ENCODE measurements at regions not wholly inside any gene's neighbourhood (a gene's known extent, or its start where the extent isn't known, plus 50 kb on each side); places are given as distances from the start of the nearest gene placed in this dataset.

DNA sequence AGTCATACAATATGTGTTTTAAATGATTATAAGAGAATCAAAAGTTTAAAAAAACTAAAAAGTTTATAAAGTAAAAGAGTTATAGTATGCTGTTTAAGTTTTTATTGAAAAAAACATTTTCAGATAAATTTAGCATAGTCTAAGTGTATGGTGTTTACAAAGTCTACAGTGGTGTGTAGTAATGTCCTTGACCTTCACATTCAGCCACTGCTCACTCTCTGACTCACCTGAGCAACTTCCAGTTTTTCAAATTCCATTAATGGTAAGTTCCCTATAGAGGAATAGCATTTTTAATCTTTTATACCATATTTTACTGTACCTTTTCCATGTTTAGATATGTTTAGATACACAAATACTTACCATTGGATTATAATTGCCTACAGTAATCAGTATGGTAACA lies 842.4 kb upstream of the KLHL1 start:
- DNase-seq (ENCODE audit: low read depth) = no peak
- H3K4me1 ChIP-seq (ENCODE audit: control insufficient read depth, insufficient read depth, low read length) = no peaks in the 10 kb centered on the region
- H3K9me3 ChIP-seq (ENCODE audit: control insufficient read depth, low read length) = no peaks in the 10 kb centered on the region
- no peaks in the 10 kb centered on the region for H3K27me3 ChIP-seq (replicated peaks; ENCODE audit: control insufficient read depth, insufficient read depth, low read length)
- H3K9ac ChIP-seq (ENCODE audit: low read length) = no peak overlapping the region
- H3K36me3 ChIP-seq (ENCODE audit: control insufficient read depth, insufficient read depth, low read length, severe bottlenecking) = no peaks in the 10 kb centered on the region
- no peak overlapping the region for H3K4me3 ChIP-seq (ENCODE audit: low read length)

DNA sequence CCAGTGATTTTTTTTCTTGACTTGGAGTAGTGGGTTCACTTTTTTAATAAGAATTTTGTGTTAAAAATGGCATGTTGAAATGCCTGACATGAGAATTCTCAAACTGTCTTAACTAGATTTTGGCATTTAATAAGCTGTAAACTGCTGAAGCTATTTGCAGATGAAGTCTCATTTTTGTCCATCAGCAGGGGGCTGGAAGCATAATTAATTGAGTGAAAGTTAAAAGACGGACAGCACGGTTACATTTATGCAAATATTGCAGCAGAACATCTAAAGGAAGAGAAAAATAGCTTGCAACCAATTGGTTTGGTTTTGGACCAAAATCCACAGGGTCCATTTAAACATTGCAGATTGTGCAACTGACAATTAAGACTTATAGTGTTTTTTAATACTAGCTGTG lies 837.3 kb upstream of the KLHL1 start:
- H3K27me3 ChIP-seq (replicated peaks; ENCODE audit: control insufficient read depth, insufficient read depth, low read length) = no peaks in the 10 kb centered on the region
- H3K4me1 ChIP-seq (ENCODE audit: control insufficient read depth, insufficient read depth, low read length) = no peaks in the 10 kb centered on the region
- no peak for DNase-seq (ENCODE audit: low read depth)

DNA sequence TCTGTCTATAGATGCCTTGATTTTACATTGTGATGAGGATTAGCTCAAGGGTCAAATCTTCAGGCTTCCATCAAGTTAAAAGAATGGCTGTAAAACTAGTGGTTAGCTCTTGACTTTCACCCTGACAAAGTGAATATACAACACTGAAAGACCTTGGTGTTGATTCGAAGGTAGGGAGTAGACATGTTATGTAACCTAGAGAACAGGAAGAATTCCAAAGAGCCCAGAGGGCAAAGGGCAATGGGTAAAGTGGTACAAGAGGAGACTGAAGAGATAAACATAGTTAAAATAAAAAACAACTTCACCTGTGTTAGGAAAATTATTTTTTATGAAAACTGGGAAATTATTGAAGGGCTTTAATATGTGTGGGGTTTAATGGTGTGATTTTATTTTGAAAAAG lies 833.2 kb upstream of the KLHL1 start:
- no peaks in the 10 kb centered on the region for H3K36me3 ChIP-seq (ENCODE audit: control insufficient read depth, insufficient read depth, low read length, severe bottlenecking)
- no peaks in the 10 kb centered on the region for H3K9me3 ChIP-seq (ENCODE audit: control insufficient read depth, low read length)
- H3K4me1 ChIP-seq (ENCODE audit: control insufficient read depth, insufficient read depth, low read length) = no peaks in the 10 kb centered on the region
- no peak overlapping the region for H3K4me3 ChIP-seq (ENCODE audit: low read length)
- no peak overlapping the region for H3K9ac ChIP-seq (ENCODE audit: low read length)
- H3K27me3 ChIP-seq (replicated peaks; ENCODE audit: control insufficient read depth, insufficient read depth, low read length) = no peaks in the 10 kb centered on the region
- no peak for DNase-seq (ENCODE audit: low read depth)

More for the DNA sequence above, 837.3 kb upstream of the KLHL1 start:
- no peak overlapping the region for H3K4me3 ChIP-seq (ENCODE audit: low read length)
- no peaks in the 10 kb centered on the region for H3K9me3 ChIP-seq (ENCODE audit: control insufficient read depth, low read length)
- no peak overlapping the region for H3K9ac ChIP-seq (ENCODE audit: low read length)
- no peaks in the 10 kb centered on the region for H3K36me3 ChIP-seq (ENCODE audit: control insufficient read depth, insufficient read depth, low read length, severe bottlenecking)

- Histone ChIP-seq H3K9me3 (ENCODE audit: control insufficient read depth, low read length) (no peaks in the 10 kb centered on the region), H3K9ac (ENCODE audit: low read length) (no peak overlapping the region), H3K4me1 (ENCODE audit: control insufficient read depth, insufficient read depth, low read length) (no peaks in the 10 kb centered on the region), H3K4me3 (ENCODE audit: low read length) (no peak overlapping the region), H3K27me3 (replicated peaks; ENCODE audit: control insufficient read depth, insufficient read depth, low read length) (no peaks in the 10 kb centered on the region), H3K36me3 (ENCODE audit: control insufficient read depth, insufficient read depth, low read length, severe bottlenecking) (no peaks in the 10 kb centered on the region)
- no peak for DNase-seq (ENCODE audit: low read depth)
Measured at GRCh38 chr13:70938462-70938861, 830.2 kb upstream of the KLHL1 start.

DNA sequence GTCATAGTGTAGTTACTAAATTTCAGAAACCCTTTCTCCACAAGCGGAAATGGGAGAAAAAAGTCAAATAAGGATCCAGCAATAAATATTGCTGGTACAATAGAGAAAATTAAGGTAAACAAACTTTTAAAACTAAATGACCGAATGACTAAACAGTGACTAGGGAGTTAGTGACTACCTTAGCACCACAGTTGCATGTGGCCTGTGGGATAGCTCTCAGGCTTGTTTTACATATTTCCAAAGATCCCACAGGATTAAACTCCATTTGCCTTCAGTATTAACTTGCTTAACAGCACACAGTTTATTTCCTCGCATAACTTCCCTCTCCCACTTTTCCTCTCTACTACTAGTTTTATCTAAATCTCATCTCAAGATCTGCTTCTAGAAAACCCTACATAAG lies 824.3 kb upstream of the KLHL1 start:
- H3K4me1 ChIP-seq (ENCODE audit: control insufficient read depth, insufficient read depth, low read length) = no peaks in the 10 kb centered on the region
- H3K4me3 ChIP-seq (ENCODE audit: low read length) = no peak overlapping the region
- H3K27me3 ChIP-seq (replicated peaks; ENCODE audit: control insufficient read depth, insufficient read depth, low read length) = no peaks in the 10 kb centered on the region
- DNase-seq (ENCODE audit: low read depth) = no peak
- H3K36me3 ChIP-seq (ENCODE audit: control insufficient read depth, insufficient read depth, low read length, severe bottlenecking) = no peaks in the 10 kb centered on the region
- no peaks in the 10 kb centered on the region for H3K9me3 ChIP-seq (ENCODE audit: control insufficient read depth, low read length)
- no peak overlapping the region for H3K9ac ChIP-seq (ENCODE audit: low read length)

- H3K4me1 ChIP-seq (ENCODE audit: control insufficient read depth, insufficient read depth, low read length) = no peaks in the 10 kb centered on the region
- H3K36me3 ChIP-seq (ENCODE audit: control insufficient read depth, insufficient read depth, low read length, severe bottlenecking) = no peaks in the 10 kb centered on the region
- no peak for DNase-seq (ENCODE audit: low read depth)
- no peaks in the 10 kb centered on the region for H3K9me3 ChIP-seq (ENCODE audit: control insufficient read depth, low read length)
- no peaks in the 10 kb centered on the region for H3K27me3 ChIP-seq (replicated peaks; ENCODE audit: control insufficient read depth, insufficient read depth, low read length)
- H3K4me3 ChIP-seq (ENCODE audit: low read length) = no peak overlapping the region
- H3K9ac ChIP-seq (ENCODE audit: low read length) = no peak overlapping the region
Measured at GRCh38 chr13:70923863-70924752, 815.9 kb upstream of the KLHL1 start.

DNA sequence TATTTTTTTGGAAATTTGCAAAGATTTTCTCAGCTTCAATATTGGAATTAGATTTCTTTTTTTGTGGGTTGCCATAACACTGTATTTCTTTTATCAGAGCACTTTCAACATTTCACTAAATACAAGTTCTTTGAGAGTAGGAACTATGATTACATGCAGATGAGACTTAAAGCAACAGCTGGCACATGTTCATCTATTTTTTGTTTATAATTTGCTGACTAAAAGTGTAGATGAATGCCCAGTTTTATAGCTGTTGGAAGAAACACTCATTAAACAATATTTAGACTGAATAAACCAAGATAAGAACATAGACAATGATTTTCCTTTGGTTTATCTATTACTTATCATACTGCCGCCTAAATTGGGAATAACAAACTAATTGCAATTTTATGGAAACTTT lies 803.0 kb upstream of the KLHL1 start:
- Histone ChIP-seq H3K27me3 (replicated peaks; ENCODE audit: control insufficient read depth, insufficient read depth, low read length) (no peaks in the 10 kb centered on the region), H3K9ac (ENCODE audit: low read length) (no peak overlapping the region), H3K4me1 (ENCODE audit: control insufficient read depth, insufficient read depth, low read length) (no peaks in the 10 kb centered on the region), H3K9me3 (ENCODE audit: control insufficient read depth, low read length) (no peaks in the 10 kb centered on the region), H3K36me3 (ENCODE audit: control insufficient read depth, insufficient read depth, low read length, severe bottlenecking) (no peaks in the 10 kb centered on the region), H3K4me3 (ENCODE audit: low read length) (no peak overlapping the region)
- no peak for DNase-seq (ENCODE audit: low read depth)

GRCh38 chr13:70908795-70909194 lies 800.5 kb upstream of the KLHL1 start:
- DNase-seq (ENCODE audit: low read depth) = no peak
- Histone ChIP-seq H3K36me3 (ENCODE audit: control insufficient read depth, insufficient read depth, low read length, severe bottlenecking) (no peaks in the 10 kb centered on the region), H3K27me3 (replicated peaks; ENCODE audit: control insufficient read depth, insufficient read depth, low read length) (no peaks in the 10 kb centered on the region), H3K4me1 (ENCODE audit: control insufficient read depth, insufficient read depth, low read length) (no peaks in the 10 kb centered on the region), H3K9ac (ENCODE audit: low read length) (no peak overlapping the region), H3K9me3 (ENCODE audit: control insufficient read depth, low read length) (no peaks in the 10 kb centered on the region), H3K4me3 (ENCODE audit: low read length) (no peak overlapping the region)

GRCh38 chr13:70905035-70905434 lies 796.8 kb upstream of the KLHL1 start:
- H3K27me3 ChIP-seq (replicated peaks; ENCODE audit: control insufficient read depth, insufficient read depth, low read length) = no peaks in the 10 kb centered on the region
- H3K4me1 ChIP-seq (ENCODE audit: control insufficient read depth, insufficient read depth, low read length) = no peaks in the 10 kb centered on the region
- no peak overlapping the region for H3K9ac ChIP-seq (ENCODE audit: low read length)
- peaks cover 2% of the 10 kb centered on the region for H3K9me3 ChIP-seq (ENCODE audit: control insufficient read depth, low read length)
- no peak overlapping the region for H3K4me3 ChIP-seq (ENCODE audit: low read length)
- no peak for DNase-seq (ENCODE audit: low read depth)
- H3K36me3 ChIP-seq (ENCODE audit: control insufficient read depth, insufficient read depth, low read length, severe bottlenecking) = no peaks in the 10 kb centered on the region

GRCh38 chr13:70896136-70896535 lies 787.9 kb upstream of the KLHL1 start:
- Histone ChIP-seq H3K9ac (ENCODE audit: low read length) (no peak overlapping the region), H3K4me3 (ENCODE audit: low read length) (no peak overlapping the region), H3K9me3 (ENCODE audit: control insufficient read depth, low read length) (peaks cover 2% of the 10 kb centered on the region), H3K27me3 (replicated peaks; ENCODE audit: control insufficient read depth, insufficient read depth, low read length) (no peaks in the 10 kb centered on the region), H3K4me1 (ENCODE audit: control insufficient read depth, insufficient read depth, low read length) (no peaks in the 10 kb centered on the region), H3K36me3 (ENCODE audit: control insufficient read depth, insufficient read depth, low read length, severe bottlenecking) (no peaks in the 10 kb centered on the region)
- DNase-seq (ENCODE audit: low read depth) = no peak

DNA sequence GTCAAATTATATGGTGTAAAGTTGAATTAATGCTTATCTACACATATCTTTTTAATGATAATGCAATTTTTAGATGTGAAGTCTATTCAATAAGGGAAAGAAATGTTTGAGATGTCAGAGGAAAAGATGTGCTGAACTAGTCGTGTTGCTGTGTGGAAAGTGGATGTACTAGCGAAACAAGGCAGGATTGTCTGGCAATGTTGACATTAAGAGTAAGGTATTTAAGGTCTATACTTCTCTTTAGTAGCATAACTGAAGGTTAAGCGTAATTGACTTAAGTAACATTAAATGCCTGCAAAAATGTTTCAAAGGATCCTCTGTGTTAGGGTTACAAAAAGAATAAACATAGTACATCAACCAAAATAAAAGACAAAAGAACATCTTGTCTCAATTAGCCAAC lies 787.3 kb upstream of the KLHL1 start:
- H3K36me3 ChIP-seq (ENCODE audit: control insufficient read depth, insufficient read depth, low read length, severe bottlenecking) = no peaks in the 10 kb centered on the region
- H3K27me3 ChIP-seq (replicated peaks; ENCODE audit: control insufficient read depth, insufficient read depth, low read length) = no peaks in the 10 kb centered on the region
- no peak for DNase-seq (ENCODE audit: low read depth)
- H3K9me3 ChIP-seq (ENCODE audit: control insufficient read depth, low read length) = peaks cover under 1% of the 10 kb centered on the region
- no peak overlapping the region for H3K4me3 ChIP-seq (ENCODE audit: low read length)
- no peak overlapping the region for H3K9ac ChIP-seq (ENCODE audit: low read length)
- no peaks in the 10 kb centered on the region for H3K4me1 ChIP-seq (ENCODE audit: control insufficient read depth, insufficient read depth, low read length)

DNA sequence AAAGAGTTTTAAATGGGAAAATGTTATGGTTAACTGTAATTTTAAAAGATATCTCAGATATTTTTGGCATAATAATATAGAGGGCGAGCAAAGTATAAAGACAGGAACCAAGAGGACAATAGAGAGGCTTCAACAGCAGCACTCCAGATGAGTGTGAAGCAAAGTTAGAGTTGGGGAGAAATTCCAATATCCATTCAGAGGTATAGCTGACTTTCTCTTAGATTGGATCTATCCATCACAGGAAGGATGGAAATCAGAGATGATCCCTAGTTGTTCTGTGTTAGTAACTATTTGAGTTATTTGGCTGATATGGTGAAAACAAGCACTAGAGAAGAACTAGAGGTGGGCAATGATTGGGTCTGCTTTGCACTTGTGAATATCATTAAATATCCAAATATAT lies 786.0 kb upstream of the KLHL1 start:
- Histone ChIP-seq H3K9ac (ENCODE audit: low read length) (no peak overlapping the region), H3K4me3 (ENCODE audit: low read length) (no peak overlapping the region), H3K9me3 (ENCODE audit: control insufficient read depth, low read length) (no peaks in the 10 kb centered on the region), H3K4me1 (ENCODE audit: control insufficient read depth, insufficient read depth, low read length) (no peaks in the 10 kb centered on the region), H3K27me3 (replicated peaks; ENCODE audit: control insufficient read depth, insufficient read depth, low read length) (no peaks in the 10 kb centered on the region), H3K36me3 (ENCODE audit: control insufficient read depth, insufficient read depth, low read length, severe bottlenecking) (no peaks in the 10 kb centered on the region)
- no peak for DNase-seq (ENCODE audit: low read depth)

Data from adipocyte (in vitro differentiated cells).